ENCODE measurements at regions not wholly inside any gene's neighbourhood (a gene's known extent, or its start where the extent isn't known, plus 50 kb on each side); places are given as distances from the start of the nearest gene placed in this dataset.

DNA sequence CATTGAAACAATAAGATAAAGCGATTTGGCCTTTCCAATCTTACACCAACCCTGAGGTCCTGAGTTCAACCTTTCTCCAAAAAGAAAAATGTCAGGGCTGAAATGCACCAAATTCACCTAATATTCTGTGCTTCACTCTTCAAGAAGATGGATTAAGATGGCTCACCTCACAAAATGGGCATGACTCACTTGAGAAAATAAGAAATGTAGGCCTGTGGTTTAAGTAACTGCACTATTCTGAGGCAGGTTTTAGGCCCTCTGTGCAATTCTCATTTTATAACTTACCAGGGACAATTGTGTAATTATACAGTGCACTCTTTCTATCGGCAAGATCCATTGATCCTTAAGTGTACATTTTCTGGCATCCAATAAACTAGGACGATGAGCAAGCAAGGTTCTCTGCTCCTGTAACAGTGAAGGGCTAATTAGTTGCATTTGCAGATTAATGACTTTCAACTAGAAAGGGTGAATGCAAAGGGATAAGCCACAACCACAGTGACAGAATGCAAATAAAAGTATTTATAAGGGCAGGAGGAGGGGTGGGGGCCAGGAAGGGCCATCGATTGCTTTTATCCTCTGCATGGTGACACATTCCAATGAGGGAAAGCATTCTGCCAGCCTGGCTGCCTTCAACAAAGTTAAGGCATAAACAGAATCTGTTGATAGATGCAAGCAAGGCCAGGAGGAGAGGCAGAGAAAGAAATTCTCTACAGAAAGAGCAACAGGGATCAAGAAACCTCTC, 214.5 kb downstream of the CAAP1 start:
- intact Hi-C loops (cut with DNase I; ENCODE audit: low total_unique reads): no loop called here
- WGBS, 2 donors: 53 to 59% methylated on average over 4 of the region's 4 CpGs

DNA sequence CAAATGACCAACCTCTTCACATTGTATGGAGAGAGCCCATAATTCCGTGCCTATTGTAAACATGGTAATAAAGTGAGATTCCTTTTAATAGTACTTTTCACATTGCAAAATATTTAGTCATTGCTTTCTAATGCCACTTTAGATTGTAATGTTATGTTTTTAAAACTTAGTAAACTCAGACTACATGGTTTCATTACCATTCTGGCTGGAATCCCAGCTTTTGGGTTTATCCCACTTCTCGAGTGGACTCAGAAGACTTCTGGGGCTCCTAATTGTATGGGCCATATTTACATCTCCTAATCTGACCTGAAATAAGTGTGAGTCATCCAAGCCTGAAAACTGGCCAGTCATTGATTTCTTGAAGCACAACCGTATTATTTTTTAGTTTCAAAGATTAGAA, 217.6 kb downstream of the CAAP1 start:
- WGBS, 2 donors: 65 to 71% methylated on average over 3 of the region's 3 CpGs
- TF ChIP-seq POLR2A (IDR thresholded peaks at IDR 0.05): no peak
- TF ChIP-seq, protein P1, sequence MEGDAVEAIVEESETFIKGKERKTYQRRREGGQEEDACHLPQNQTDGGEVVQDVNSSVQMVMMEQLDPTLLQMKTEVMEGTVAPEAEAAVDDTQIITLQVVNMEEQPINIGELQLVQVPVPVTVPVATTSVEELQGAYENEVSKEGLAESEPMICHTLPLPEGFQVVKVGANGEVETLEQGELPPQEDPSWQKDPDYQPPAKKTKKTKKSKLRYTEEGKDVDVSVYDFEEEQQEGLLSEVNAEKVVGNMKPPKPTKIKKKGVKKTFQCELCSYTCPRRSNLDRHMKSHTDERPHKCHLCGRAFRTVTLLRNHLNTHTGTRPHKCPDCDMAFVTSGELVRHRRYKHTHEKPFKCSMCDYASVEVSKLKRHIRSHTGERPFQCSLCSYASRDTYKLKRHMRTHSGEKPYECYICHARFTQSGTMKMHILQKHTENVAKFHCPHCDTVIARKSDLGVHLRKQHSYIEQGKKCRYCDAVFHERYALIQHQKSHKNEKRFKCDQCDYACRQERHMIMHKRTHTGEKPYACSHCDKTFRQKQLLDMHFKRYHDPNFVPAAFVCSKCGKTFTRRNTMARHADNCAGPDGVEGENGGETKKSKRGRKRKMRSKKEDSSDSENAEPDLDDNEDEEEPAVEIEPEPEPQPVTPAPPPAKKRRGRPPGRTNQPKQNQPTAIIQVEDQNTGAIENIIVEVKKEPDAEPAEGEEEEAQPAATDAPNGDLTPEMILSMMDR (IDR thresholded peaks at IDR 0.05): no peak
- DNase-seq (ENCODE audit: low spot score in 2 of 2): no peak
- H3K4me3 ChIP-seq (ENCODE audit: low read depth, poor library complexity, severe bottlenecking): no peak overlapping the region
- intact Hi-C loops (cut with DNase I; ENCODE audit: low total_unique reads): no loop called here

More for the DNA sequence above, 214.5 kb downstream of the CAAP1 start:
- H3K4me3 ChIP-seq (ENCODE audit: low read depth, poor library complexity, severe bottlenecking): no peak overlapping the region
- no peak for DNase-seq (ENCODE audit: low spot score in 2 of 2)
- no peak for TF ChIP-seq POLR2A (IDR thresholded peaks at IDR 0.05)
- TF ChIP-seq, protein P1 (IDR thresholded peaks at IDR 0.05): no peak

DNA sequence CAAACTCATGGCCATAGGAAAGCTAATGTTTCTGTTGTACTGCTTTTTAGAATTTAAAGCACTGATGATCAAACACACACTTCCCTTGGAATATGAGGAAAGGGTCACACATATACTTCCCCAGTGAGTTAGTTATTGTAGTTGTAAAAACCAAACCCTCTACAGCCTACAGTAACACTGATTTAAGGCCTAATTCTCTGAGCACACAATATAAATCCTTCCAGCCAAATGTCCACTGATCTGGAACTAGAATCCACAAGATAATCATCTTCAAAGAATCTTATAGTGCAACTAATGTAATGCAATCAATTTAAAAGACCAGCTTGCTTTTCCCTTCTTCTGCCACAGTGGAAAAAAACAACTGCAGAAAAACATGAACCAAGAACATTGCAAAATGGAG, 219.3 kb downstream of the CAAP1 start:
- no peak overlapping the region for H3K4me3 ChIP-seq (ENCODE audit: low read depth, poor library complexity, severe bottlenecking)
- intact Hi-C loops (cut with DNase I; ENCODE audit: low total_unique reads): no loop called here
- no peak for DNase-seq (ENCODE audit: low spot score in 2 of 2)
- TF ChIP-seq, protein P1 (IDR thresholded peaks at IDR 0.05): no peak
- no peak for TF ChIP-seq POLR2A (IDR thresholded peaks at IDR 0.05)

DNA sequence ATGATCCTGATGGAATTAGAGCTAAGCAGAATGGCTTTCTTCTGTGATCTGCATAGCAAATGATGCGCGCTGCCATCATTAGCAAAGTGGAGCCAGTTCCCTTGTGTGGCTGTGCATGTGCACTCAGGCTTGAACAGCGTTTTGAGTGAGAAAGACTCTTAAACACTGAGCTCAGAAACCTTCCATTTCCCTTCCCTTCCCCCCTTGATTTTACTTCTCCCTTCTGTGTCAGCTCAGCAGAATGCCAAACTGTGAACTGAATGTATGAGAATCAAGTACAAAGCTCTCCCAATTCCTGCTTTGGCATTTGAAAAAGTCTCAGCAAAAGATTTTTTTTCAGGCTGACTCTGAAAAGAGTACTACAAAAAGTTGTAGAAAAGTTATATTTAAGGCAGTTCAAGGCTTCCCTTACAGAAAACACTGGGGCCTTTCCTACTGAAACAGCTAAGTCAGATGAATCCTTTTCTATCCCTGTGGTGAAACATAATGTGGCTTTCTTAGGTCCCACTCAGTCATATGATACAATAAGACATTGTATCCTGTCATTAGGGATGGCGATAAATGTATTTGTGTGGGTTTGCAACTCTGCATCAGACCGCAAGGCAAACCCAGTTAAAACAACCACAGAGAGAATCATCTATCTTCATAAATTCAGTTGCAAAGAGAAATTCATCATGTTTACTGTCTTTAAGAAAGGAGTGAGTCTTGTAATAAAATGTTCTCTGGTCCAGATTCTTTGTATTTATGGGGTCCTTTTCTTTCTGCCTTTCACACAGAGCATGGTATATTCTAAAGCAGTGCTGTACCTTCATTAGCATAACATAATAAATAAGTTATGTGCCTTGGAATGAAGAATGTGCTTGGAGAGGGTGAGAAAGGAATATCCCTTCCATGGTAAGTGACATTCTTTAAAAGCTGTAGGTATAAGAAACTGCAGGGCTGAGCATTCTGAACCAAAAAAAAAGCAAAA, 222.6 kb downstream of the CAAP1 start:
- no peak overlapping the region for H3K4me3 ChIP-seq (ENCODE audit: low read depth, poor library complexity, severe bottlenecking)
- DNase-seq (ENCODE audit: low spot score in 2 of 2): no peak
- TF ChIP-seq POLR2A (IDR thresholded peaks at IDR 0.05): no peak
- TF ChIP-seq, protein P1 (IDR thresholded peaks at IDR 0.05): no peak
- intact Hi-C loops (cut with DNase I; ENCODE audit: low total_unique reads): loop anchor here (1.0 kb wide), 1 partner anchor 22 kb away; no protein-coding TSS in a partner anchor
- WGBS, 2 donors: 67 to 73% methylated on average over 5 of the region's 5 CpGs

DNA sequence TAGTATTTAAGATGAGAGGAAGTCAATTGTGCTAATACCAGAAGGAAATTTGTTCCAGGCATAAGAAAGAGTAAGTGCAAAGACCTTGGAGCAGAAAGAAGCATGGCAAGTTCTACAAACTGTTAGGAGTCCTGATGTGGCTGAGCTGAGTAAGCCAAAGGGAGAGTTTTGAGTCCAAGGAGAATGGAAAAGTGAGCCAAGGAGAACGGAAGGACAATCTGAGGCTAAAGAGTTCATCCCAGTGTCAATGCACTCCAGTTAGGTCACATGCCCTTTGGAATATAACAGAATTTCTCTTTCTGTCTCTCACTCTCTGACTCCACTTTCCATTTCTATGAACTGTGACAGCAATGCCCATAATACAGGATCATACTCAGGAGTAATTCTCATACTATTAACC, 224.7 kb downstream of the CAAP1 start:
- no peak overlapping the region for H3K4me3 ChIP-seq (ENCODE audit: low read depth, poor library complexity, severe bottlenecking)
- DNase-seq (ENCODE audit: low spot score in 2 of 2): no peak
- WGBS, 2 donors: 14 to 29% methylated on average over 1 of the region's 1 CpG
- TF ChIP-seq POLR2A (IDR thresholded peaks at IDR 0.05): no peak
- TF ChIP-seq, protein P1 (IDR thresholded peaks at IDR 0.05): no peak
- intact Hi-C loops (cut with DNase I; ENCODE audit: low total_unique reads): no loop called here

Data from lower leg skin (tissue), 4 donors.